Heart left ventricle (tissue), 16 donors: ENCODE measurements at regions not wholly inside any gene's neighbourhood (a gene's known extent, or its start where the extent isn't known, plus 50 kb on each side); places are given as distances from the start of the nearest gene placed in this dataset.

ENCODE experiments used
- ATAC-seq, 4 donors: fragments of 200-7000 bp; cut with Tn5 transposase; one replicate each; pipeline ENCODE4 v1.9.1; 2020 to 2022; ENCODE audit warnings: moderate library complexity in 4 of 4, mild to moderate bottlenecking in 3 of 4, moderate number of reproducible peaks in 1 of 4
- DNase-seq, 5 donors: peaks; one replicate each; pipeline ENCODE4 v3.0.0-alpha.2; 2020
- H3K27ac ChIP-seq, 12 donors: fragments of 200-600 bp; sonication (generic) in 4 of 12; one replicate each; pipeline versions ENCODE4 v1.5.0 to v1.8.0; 2016 to 2022; ENCODE audit warnings: mild to moderate bottlenecking in 2 of 12
- H3K27me3 ChIP-seq, 9 donors: fragments of 200-600 bp; sonication (generic) in 2 of 9; one replicate each; pipeline versions ENCODE4 v1.5.1 to v1.8.0; 2016 to 2022; ENCODE audit warnings: mild to moderate bottlenecking in 3 of 9
- H3K36me3 ChIP-seq, 9 donors: fragments of 200-600 bp; sonication (generic) in 2 of 9; one replicate each; pipeline versions ENCODE4 v1.5.0 to v1.8.0; 2018 to 2022; ENCODE audit warnings: mild to moderate bottlenecking in 2 of 9
- H3K4me1 ChIP-seq, 12 donors: fragments of 200-600 bp; sonication (generic) in 4 of 12; one replicate each; pipeline versions ENCODE4 v1.5.0 to v1.8.0; 2016 to 2022; ENCODE audit warnings: mild to moderate bottlenecking in 3 of 12
- H3K4me3 ChIP-seq, 12 donors: fragments of 200-600 bp; sonication (generic) in 4 of 12; one replicate each; pipeline versions ENCODE4 v1.5.0 to v1.8.0; 2017 to 2022; ENCODE audit warnings: mild to moderate bottlenecking in 9 of 12, moderate library complexity in 4 of 12
- H3K9me3 ChIP-seq, 12 donors: fragments of 200-600 bp; sonication (generic) in 4 of 12; one replicate each; pipeline versions ENCODE4 v1.5.0 to v1.8.0; 2016 to 2022; ENCODE audit warnings: mild to moderate bottlenecking in 1 of 12
- CTCF ChIP-seq, 12 donors: fragments of 200-600 bp; sonication (generic) in 4 of 12; IDR thresholded peaks; one replicate each; pipeline versions ENCODE4 v1.5.0 to v1.8.0; 2018 to 2022; ENCODE audit warnings: antibody characterized with exemption in 12 of 12, mild to moderate bottlenecking in 5 of 12
- POLR2A ChIP-seq, 2 donors: fragments of 450-650 bp; IDR thresholded peaks; one replicate each; pipeline ENCODE4 v1.6.1; 2017; ENCODE audit warnings: antibody characterized with exemption in 2 of 2, mild to moderate bottlenecking in 2 of 2, moderate library complexity in 2 of 2
- WGBS, 4 donors: extraction: QIAGEN DNeasy Blood & Tissue Kit in 2 of 4; methylation state at CpG; one replicate each; pipeline versions ENCODE4 v1.1.5 to v1.1.7; 2013 to 2018; 5-methylcytosine and 5-hydroxymethylcytosine counted together
- intact Hi-C, 10 donors: fragments of 100-400 bp; cut with DNase I; formaldehyde crosslinking; loops; one replicate each; pipeline versions ENCODE4 v1.11.1 to v1.14.2; 2022
- donor health status: ischemic (EF 13 %, LVEDD 7.1; RV severe dilation, severe dysfunction).
- donor health status: healthy with polysubstance abuse.
- donor health status: DM: no; HTN: yes; CAD: no.
- donor health status: DM: no; HTN: no; CAD: no.
- donor health status: ischemic (EF 25% LVEDD 6.9; RV normal size, moderate dysfunction).
- donor health status: ischemic (EF 25% LVEDD 5.7; RV mildly dilated, moderate dysfunction).
- donor health status: healthy.
- donor health status: DM: yes; HTN: yes; CAD: no.
- donor health status: ischemic (EF 35%, LVEDD 5.7; RV mildly dilated, moderate dysfunction).
- donor health status: nonischemic (EF 11% LVEDD 7.7; RV severe dilation, severe dysfunction).
- donor health status: DM: yes; HTN: yes; CAD: no.
- donor health status: PGD.
- donor health status: ischemic (EF 29% LVEDD 5.4; RV normal size, mild dysfunction).
- donor health status: nonischemic (EF 23%, LVEDD 6.1; RV moderate dilation, normal function).

- Histone ChIP-seq H3K4me3 (no peak overlapping the region), H3K4me1 (peaks cover 7 to 79% (median 53%) of the 10 kb centered on the region in 12 donors), H3K9me3 (no peaks in the 10 kb centered on the region), H3K27me3 (no peaks in the 10 kb centered on the region), H3K27ac (peak overlapping the region; percentile 27 to 81 (median 63)), H3K36me3 (peaks cover 0 to 53% (median 5%) of the 10 kb centered on the region in 9 donors)
- WGBS, 4 donors, result 48 to 76% (median 57%) methylated on average over 9 of the region's 9 CpGs
- DNase-seq (no peak), ATAC-seq (peak in 2 of 4 donors; percentile 18 to 22)
- intact Hi-C loops, result loop anchor here in 3 of 10 donors (5.0 to 10.0 kb wide), 3 partner anchors 93 to 401 kb away; no protein-coding TSS in a partner anchor
- TF ChIP-seq POLR2A (IDR thresholded peaks at IDR 0.05), result no peak
- TF ChIP-seq CTCF (IDR thresholded peaks at IDR 0.05), result no peak
These were observed 170.2 kb upstream of the KLF14 start for GRCh38 chr7:130904031-130904757.

GRCh38 chr7:130904792-130905191 is 170.8 kb upstream of the KLF14 start:
- intact Hi-C loops, result loop anchor here in 3 of 10 donors (5.0 to 10.0 kb wide), 3 partner anchors 93 to 400 kb away; no protein-coding TSS in a partner anchor
- DNase-seq (no peak), ATAC-seq (no peak)
- no peak overlapping the region for H3K4me3 ChIP-seq
- H3K9me3 ChIP-seq, result no peaks in the 10 kb centered on the region
- peaks cover 0 to 47% (median 2%) of the 10 kb centered on the region in 9 donors for H3K36me3 ChIP-seq
- no peaks in the 10 kb centered on the region for H3K27me3 ChIP-seq
- no peak for TF ChIP-seq CTCF (IDR thresholded peaks at IDR 0.05)
- no peak for TF ChIP-seq POLR2A (IDR thresholded peaks at IDR 0.05)
- H3K4me1 ChIP-seq, result peaks cover 7 to 77% (median 48%) of the 10 kb centered on the region in 12 donors
- WGBS, 4 donors, result 72 to 86% (median 81%) methylated on average over 5 of the region's 5 CpGs
- H3K27ac ChIP-seq, result peak overlapping the region in 10 of 12 donors; percentile 35 to 81 (median 64)

- H3K27ac ChIP-seq, result peak overlapping the region in 1 of 12 donors; percentile 13
- 95 to 100% (median 97%) methylated on average over 1 of the region's 1 CpG for WGBS, 4 donors
- no peak overlapping the region for H3K4me3 ChIP-seq
- TF ChIP-seq CTCF (IDR thresholded peaks at IDR 0.05) (no peak), POLR2A (IDR thresholded peaks at IDR 0.05) (no peak)
- peaks cover 0 to 77% (median 45%) of the 10 kb centered on the region in 12 donors for H3K4me1 ChIP-seq
- ATAC-seq (no peak), DNase-seq (no peak)
- no peaks in the 10 kb centered on the region for H3K27me3 ChIP-seq
- no peaks in the 10 kb centered on the region for H3K9me3 ChIP-seq
- intact Hi-C loops, result loop anchor here in 1 of 10 donors (10.0 kb wide), 1 partner anchor 398 kb away; no protein-coding TSS in a partner anchor
- peaks cover 0 to 35% (median 2%) of the 10 kb centered on the region in 9 donors for H3K36me3 ChIP-seq
These were observed 172.6 kb upstream of the KLF14 start for GRCh38 chr7:130906575-130906974.

- H3K27me3 ChIP-seq, result no peaks in the 10 kb centered on the region
- WGBS, 4 donors, result 82 to 89% (median 85%) methylated on average over 4 of the region's 4 CpGs
- intact Hi-C loops, result loop anchor here in 1 of 10 donors (10.0 kb wide), 1 partner anchor 397 kb away; no protein-coding TSS in a partner anchor
- H3K4me3 ChIP-seq, result no peak overlapping the region
- peak overlapping the region in 1 of 12 donors; percentile 13 for H3K27ac ChIP-seq
- no peaks in the 10 kb centered on the region for H3K9me3 ChIP-seq
- H3K4me1 ChIP-seq, result peaks cover 0 to 77% (median 45%) of the 10 kb centered on the region in 12 donors
- ATAC-seq (no peak), DNase-seq (no peak)
- TF ChIP-seq POLR2A (IDR thresholded peaks at IDR 0.05) (no peak), CTCF (IDR thresholded peaks at IDR 0.05) (no peak)
- peaks cover 0 to 27% (median 2%) of the 10 kb centered on the region in 9 donors for H3K36me3 ChIP-seq
These were observed 173.4 kb upstream of the KLF14 start for GRCh38 chr7:130907439-130907838.
